HG03565 (cell line): ENCODE measurements at regions not wholly inside any gene's neighbourhood (a gene's known extent, or its start where the extent isn't known, plus 50 kb on each side); places are given as distances from the start of the nearest gene placed in this dataset.
"Not testable (repeated sequence)": the region's sequence is repeated elsewhere in the genome, so short reads cannot be mapped to it uniquely, and the experiment has no call there.

ENCODE experiments used
- ATAC-seq: cut with Tn5 transposase; IDR thresholded peaks from one replicate; pipeline ENCODE4 v1.9.1; 2021; ENCODE audit warnings: mild to moderate bottlenecking, moderate library complexity; ENCODE audit not compliant: unreplicated experiment

- no peak for ATAC-seq
Observed at GRCh38 chr14:85182282-85182681, 347.7 kb upstream of the FLRT2 start.

GRCh38 chr14:85186082-85186481, 343.9 kb upstream of the FLRT2 start:
- no peak for ATAC-seq

DNA sequence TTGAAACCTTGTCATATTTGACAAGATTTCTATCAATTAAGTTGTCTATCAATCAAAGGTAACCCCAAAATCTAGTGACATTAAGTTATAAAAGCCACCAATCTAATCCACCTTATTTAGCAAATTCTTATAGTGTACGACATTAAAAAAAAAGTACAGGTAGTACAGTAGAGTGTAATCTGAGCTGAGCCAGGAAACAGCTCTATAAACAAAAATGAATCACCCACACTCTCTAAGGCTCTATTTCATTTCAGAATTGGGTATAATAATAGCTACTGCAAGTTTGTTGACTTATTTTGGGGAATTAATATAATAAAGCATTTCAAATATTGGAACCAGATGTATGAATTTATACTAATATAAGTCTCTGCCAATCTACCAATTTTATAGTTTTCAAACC, 342.4 kb upstream of the FLRT2 start:
- ATAC-seq, result no peak

- ATAC-seq, result no peak
Observed at GRCh38 chr14:85188836-85189235, 341.1 kb upstream of the FLRT2 start.

GRCh38 chr14:85189253-85189652, 340.7 kb upstream of the FLRT2 start:
- ATAC-seq, result not testable (repeated sequence)

DNA sequence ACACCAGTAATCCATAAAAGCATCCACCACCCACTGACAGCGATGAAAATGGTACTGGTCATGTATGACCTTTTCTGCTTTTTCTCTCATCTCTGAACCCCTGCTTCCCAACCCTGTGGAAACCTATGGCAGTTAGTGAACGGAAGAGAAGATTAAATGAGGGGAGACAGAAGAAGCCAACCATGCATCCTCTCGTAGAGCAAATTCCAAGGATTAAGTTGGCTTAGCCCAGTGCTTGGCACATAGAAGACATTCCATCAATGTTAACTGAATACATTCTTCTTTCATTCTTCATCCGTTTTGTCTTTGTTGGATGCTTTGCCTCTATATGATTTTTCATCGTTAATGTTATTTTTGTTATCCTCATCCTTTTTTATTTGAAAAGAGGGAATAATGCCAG, 339.7 kb upstream of the FLRT2 start:
- ATAC-seq, result no peak

DNA sequence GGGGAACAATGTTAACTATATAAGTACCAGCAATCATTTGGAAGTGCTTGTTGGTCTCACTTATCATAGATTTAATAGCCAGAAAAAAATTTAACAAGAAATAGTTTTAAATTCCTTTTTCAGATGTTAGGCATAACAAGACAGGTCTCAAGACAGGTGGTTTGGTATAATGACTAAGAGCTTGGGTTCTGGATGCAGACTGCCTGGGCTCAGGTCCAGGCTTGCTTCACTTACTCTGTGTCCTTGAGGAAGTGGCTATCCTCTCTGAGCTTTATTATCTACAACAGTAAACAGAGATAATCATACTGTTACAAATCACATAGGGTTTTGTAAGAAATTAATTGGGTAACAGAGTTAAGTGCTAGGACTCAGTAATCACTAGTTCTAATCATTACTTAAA, 338.0 kb upstream of the FLRT2 start:
- no peak for ATAC-seq

DNA sequence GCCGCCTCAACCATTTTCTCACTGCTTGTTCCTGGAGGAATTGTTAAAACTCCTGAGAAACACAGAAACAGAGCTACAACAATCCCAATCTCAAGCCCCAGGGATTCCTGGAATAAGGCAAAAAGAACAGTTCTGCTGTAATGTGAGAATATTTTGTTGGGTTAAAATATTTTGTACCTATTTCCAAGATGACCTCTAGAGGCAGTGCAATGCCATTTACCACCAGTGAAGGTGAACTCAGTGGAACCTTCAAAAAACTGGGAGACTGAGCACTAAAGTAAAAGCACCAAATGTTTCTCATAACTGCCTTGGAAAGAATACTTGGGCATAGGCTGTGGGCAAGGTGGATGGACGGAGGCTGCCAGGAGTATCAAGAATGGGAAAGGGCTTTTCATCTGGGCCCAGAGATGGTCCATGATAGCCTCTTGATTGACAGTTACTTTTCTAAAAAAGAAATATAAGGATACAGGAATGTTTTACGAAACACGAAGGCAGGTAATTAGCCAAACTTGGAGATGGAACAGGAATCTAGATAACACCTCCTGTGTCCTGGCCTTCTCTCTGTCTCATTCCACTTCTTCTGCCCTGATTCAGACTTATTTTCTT, 334.0 kb upstream of the FLRT2 start:
- ATAC-seq, result no peak

- no peak for ATAC-seq
Observed at GRCh38 chr14:85198001-85198400, 331.9 kb upstream of the FLRT2 start.

DNA sequence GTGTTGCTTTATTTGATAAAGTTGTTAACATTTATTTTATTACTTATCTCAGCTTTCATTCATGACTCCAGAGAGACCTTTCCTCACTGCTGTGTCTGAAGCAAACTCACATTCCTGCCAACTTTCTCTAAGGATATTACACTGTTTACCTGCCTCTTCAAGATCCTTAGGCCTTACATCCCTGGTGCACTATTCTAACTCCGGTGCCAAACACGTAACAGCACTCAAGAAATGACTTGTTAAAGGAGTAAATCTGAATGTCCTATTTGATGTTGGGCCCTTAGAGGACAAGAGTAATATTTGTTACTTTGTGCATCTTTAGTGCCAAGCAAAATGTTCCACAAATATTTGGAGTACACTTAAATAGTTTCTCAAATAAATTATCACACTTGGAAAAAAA, 324.1 kb upstream of the FLRT2 start:
- no peak for ATAC-seq

- no peak for ATAC-seq
Observed at GRCh38 chr14:85214471-85214870, 315.5 kb upstream of the FLRT2 start.

GRCh38 chr14:85217412-85217811, 312.5 kb upstream of the FLRT2 start:
- no peak for ATAC-seq

DNA sequence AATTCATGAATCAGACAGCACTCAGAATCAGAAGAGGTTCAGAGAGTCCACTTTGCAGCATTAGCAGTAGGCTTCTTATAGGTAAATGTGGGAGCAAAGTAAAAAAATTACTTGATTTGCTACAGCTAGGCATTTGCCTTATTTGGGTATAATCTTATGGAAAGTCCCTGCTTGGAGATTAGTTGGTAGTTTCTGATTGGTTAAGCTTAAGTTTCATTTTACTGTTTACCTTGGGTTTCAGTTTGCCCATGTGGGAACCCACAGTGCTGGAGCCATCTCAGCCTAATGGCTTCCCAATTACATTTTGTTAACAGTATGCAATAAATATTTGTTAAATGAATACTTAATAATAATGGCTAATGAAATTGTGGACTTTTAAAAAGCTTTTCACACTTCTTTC, 311.0 kb upstream of the FLRT2 start:
- ATAC-seq, result no peak

- ATAC-seq, result no peak
Observed at GRCh38 chr14:85221832-85222231, 308.1 kb upstream of the FLRT2 start.

DNA sequence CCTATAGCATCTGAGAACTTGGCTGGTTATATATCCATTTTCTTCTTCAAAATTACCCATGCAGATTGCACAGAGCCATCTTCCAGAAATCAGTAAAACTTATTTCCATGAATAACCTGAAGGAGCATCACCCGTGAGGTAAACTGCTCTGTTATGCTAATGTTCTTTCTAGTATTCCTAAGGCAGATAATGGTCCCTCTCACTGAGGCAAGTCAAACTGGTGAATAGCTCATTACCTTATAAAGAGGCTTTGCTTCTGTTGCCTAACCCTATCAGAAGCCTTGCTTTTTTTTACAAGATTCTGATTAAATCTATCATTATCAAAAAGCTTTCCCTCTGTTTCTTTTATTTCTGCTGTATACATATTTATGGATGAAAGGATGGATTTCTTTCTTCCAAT, 307.6 kb upstream of the FLRT2 start:
- ATAC-seq, result no peak

- no peak for ATAC-seq
Observed at GRCh38 chr14:85223667-85224066, 306.3 kb upstream of the FLRT2 start.

DNA sequence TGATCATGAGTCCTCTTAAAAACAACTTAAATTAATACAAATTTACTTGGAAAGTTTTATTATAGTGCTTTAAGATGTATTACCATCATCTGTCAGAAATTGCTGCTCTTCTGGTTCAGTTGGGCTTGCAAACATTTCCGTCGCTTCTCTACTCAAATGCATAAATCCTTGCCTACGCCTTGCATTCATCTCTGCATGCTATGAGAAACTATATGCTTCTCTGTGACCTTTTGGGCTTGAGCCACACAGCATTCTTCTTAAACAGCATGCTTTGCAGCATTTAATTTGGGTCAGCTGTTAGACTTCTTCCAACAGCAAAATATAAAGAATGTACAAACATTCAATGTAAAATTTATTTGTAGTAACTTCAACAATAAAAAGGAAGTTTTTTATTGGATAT, 305.7 kb upstream of the FLRT2 start:
- ATAC-seq, result no peak

DNA sequence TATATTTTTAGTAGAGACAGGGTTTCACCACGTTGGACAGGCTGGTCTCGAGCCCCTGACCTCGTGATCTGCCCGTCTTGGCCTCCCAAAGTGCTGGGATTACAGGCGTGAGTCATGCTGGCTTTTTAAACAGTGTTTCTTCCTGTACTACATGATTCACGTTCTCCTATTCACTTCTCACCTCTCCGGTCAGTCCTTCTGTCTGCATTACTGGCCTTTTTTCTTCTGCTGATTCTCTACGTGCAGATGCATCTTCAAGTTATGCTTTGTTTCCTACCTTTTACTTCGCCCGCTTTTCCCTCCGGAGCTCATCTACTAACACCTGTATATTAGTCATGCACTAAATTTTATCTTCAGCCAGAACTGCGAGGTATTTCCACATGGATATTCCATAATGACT, 296.2 kb upstream of the FLRT2 start:
- ATAC-seq, result no peak

DNA sequence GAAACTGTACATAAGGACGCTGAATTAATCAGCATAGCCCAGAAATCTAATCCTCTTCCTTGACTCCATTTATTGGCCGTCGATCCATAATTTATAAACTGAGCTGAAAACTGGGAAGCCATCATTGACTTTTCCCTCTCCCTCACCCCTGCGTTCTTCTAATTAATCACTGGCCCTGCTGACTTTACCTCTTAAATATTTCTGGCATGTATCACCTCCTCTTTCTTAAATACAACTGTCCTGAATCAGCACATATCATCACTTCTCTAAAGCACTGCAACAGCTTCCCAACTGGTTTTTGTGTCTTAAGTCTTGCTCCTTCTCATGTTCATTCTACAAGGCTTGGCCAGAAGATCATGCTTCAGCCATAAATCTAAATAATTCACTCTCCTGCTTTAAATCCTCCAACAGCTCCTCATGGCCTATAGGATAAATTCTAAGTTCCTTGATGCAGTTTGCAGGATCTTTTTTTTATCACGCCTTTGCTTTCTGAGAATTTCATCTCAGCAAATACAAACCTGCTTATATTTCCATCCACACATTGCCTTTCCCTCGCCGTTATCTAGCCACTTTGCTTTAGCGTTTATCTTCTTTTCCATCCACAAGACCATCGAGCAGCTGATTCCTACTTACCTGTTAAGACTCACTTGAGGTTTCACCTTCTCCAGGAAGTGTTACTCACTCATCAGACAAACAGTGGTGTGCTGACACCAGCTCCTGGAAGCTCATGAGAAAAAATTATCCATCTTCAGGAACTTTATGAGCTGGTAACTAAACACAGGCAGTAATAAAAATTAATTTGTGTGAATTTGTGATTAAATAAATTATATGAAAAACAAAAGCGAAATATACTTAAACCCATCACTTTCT, 295.6 kb upstream of the FLRT2 start:
- ATAC-seq, result no peak

DNA sequence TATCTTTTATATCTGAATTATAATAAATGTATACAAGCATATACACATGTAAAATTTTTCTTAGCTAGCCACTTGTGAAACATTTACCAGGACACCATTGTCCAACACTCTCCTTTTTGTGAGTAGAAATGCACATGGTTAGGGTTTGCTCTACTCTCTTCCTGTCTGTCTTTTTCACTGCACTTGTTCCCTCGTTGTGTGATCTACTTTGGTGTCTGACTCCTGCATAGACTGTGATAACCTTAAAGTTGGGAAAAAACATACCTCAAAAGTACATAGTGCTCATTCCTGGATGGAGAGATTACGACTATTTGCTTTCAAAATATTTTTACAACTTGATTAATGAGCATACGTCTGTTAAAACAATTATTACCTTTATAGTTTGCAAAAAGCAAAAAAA, 294.1 kb upstream of the FLRT2 start:
- ATAC-seq, result no peak

- ATAC-seq, result no peak
Observed at GRCh38 chr14:85236296-85236695, 293.6 kb upstream of the FLRT2 start.

DNA sequence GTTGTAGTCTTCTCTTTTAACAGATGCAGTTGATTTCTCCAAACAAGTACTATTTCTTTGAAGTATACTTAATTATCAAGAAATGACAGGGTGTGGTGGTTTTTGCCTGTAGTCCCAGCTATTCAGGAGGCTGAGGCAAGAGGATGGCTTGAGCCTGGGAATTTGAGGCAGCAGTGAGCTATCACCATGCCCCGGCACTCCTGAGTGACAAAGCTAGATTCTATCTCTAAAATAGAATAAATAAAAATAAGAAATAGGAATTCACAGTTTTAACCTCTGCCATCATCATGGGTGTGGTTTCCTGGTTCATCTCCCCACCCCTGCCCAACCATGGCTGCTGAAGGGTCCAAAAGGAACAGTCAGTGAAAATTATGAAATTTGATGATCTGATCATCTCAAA, 290.2 kb upstream of the FLRT2 start:
- no peak for ATAC-seq
